ENCODE measurements at regions not wholly inside any gene's neighbourhood (a gene's known extent, or its start where the extent isn't known, plus 50 kb on each side); places are given as distances from the start of the nearest gene placed in this dataset.

GRCh38 chr16:64047207-64047606, 1074.7 kb downstream of the CDH11 start:
- H3K4me3 ChIP-seq (ENCODE audit: low read length): no peak overlapping the region
- H3K27me3 ChIP-seq (ENCODE audit: control insufficient read depth, insufficient read depth, low read length): no peaks in the 10 kb centered on the region
- no peaks in the 10 kb centered on the region for H3K4me1 ChIP-seq (ENCODE audit: control insufficient read depth, insufficient read depth, low read length)
- no peaks in the 10 kb centered on the region for H3K36me3 ChIP-seq (ENCODE audit: control insufficient read depth, insufficient read depth, low read length)
- H3K9me3 ChIP-seq (ENCODE audit: control insufficient read depth, low read length): no peaks in the 10 kb centered on the region
- H3K9ac ChIP-seq (ENCODE audit: low read length): no peak overlapping the region

- H3K4me1 ChIP-seq (ENCODE audit: control insufficient read depth, insufficient read depth, low read length): no peaks in the 10 kb centered on the region
- no peaks in the 10 kb centered on the region for H3K36me3 ChIP-seq (ENCODE audit: control insufficient read depth, insufficient read depth, low read length)
- no peak overlapping the region for H3K4me3 ChIP-seq (ENCODE audit: low read length)
- H3K9ac ChIP-seq (ENCODE audit: low read length): no peak overlapping the region
- no peaks in the 10 kb centered on the region for H3K27me3 ChIP-seq (ENCODE audit: control insufficient read depth, insufficient read depth, low read length)
- H3K9me3 ChIP-seq (ENCODE audit: control insufficient read depth, low read length): no peaks in the 10 kb centered on the region
Observed at GRCh38 chr16:64035337-64035736, 1086.5 kb downstream of the CDH11 start.

GRCh38 chr16:64019339-64019738, 1102.5 kb downstream of the CDH11 start:
- H3K4me3 ChIP-seq (ENCODE audit: low read length): no peak overlapping the region
- no peaks in the 10 kb centered on the region for H3K9me3 ChIP-seq (ENCODE audit: control insufficient read depth, low read length)
- no peak overlapping the region for H3K9ac ChIP-seq (ENCODE audit: low read length)
- H3K4me1 ChIP-seq (ENCODE audit: control insufficient read depth, insufficient read depth, low read length): no peaks in the 10 kb centered on the region
- no peaks in the 10 kb centered on the region for H3K36me3 ChIP-seq (ENCODE audit: control insufficient read depth, insufficient read depth, low read length)
- H3K27me3 ChIP-seq (ENCODE audit: control insufficient read depth, insufficient read depth, low read length): no peaks in the 10 kb centered on the region

- no peaks in the 10 kb centered on the region for H3K27me3 ChIP-seq (ENCODE audit: control insufficient read depth, insufficient read depth, low read length)
- H3K4me3 ChIP-seq (ENCODE audit: low read length): no peak overlapping the region
- H3K36me3 ChIP-seq (ENCODE audit: control insufficient read depth, insufficient read depth, low read length): no peaks in the 10 kb centered on the region
- no peaks in the 10 kb centered on the region for H3K4me1 ChIP-seq (ENCODE audit: control insufficient read depth, insufficient read depth, low read length)
- H3K9me3 ChIP-seq (ENCODE audit: control insufficient read depth, low read length): no peaks in the 10 kb centered on the region
- no peak overlapping the region for H3K9ac ChIP-seq (ENCODE audit: low read length)
Observed at GRCh38 chr16:64017796-64018195, 1104.1 kb downstream of the CDH11 start.

GRCh38 chr16:64013856-64014255, 1108.0 kb downstream of the CDH11 start:
- no peaks in the 10 kb centered on the region for H3K4me1 ChIP-seq (ENCODE audit: control insufficient read depth, insufficient read depth, low read length)
- no peaks in the 10 kb centered on the region for H3K9me3 ChIP-seq (ENCODE audit: control insufficient read depth, low read length)
- H3K36me3 ChIP-seq (ENCODE audit: control insufficient read depth, insufficient read depth, low read length): no peaks in the 10 kb centered on the region
- H3K4me3 ChIP-seq (ENCODE audit: low read length): no peak overlapping the region
- H3K27me3 ChIP-seq (ENCODE audit: control insufficient read depth, insufficient read depth, low read length): no peaks in the 10 kb centered on the region
- H3K9ac ChIP-seq (ENCODE audit: low read length): no peak overlapping the region

GRCh38 chr16:64012166-64012565, 1109.7 kb downstream of the CDH11 start:
- no peaks in the 10 kb centered on the region for H3K36me3 ChIP-seq (ENCODE audit: control insufficient read depth, insufficient read depth, low read length)
- no peaks in the 10 kb centered on the region for H3K4me1 ChIP-seq (ENCODE audit: control insufficient read depth, insufficient read depth, low read length)
- H3K9me3 ChIP-seq (ENCODE audit: control insufficient read depth, low read length): no peaks in the 10 kb centered on the region

GRCh38 chr16:64011650-64012049, 1110.2 kb downstream of the CDH11 start:
- Histone ChIP-seq H3K4me1 (ENCODE audit: control insufficient read depth, insufficient read depth, low read length) (no peaks in the 10 kb centered on the region), H3K36me3 (ENCODE audit: control insufficient read depth, insufficient read depth, low read length) (no peaks in the 10 kb centered on the region), H3K9ac (ENCODE audit: low read length) (no peak overlapping the region), H3K4me3 (ENCODE audit: low read length) (no peak overlapping the region), H3K27me3 (ENCODE audit: control insufficient read depth, insufficient read depth, low read length) (no peaks in the 10 kb centered on the region), H3K9me3 (ENCODE audit: control insufficient read depth, low read length) (no peaks in the 10 kb centered on the region)

More at GRCh38 chr16:64012166-64012565, 1109.7 kb downstream of the CDH11 start:
- H3K9ac ChIP-seq (ENCODE audit: low read length): no peak overlapping the region
- no peak overlapping the region for H3K4me3 ChIP-seq (ENCODE audit: low read length)
- H3K27me3 ChIP-seq (ENCODE audit: control insufficient read depth, insufficient read depth, low read length): no peaks in the 10 kb centered on the region

GRCh38 chr16:64008131-64008530, 1113.7 kb downstream of the CDH11 start:
- H3K27me3 ChIP-seq (ENCODE audit: control insufficient read depth, insufficient read depth, low read length): no peaks in the 10 kb centered on the region
- H3K4me3 ChIP-seq (ENCODE audit: low read length): no peak overlapping the region
- no peaks in the 10 kb centered on the region for H3K4me1 ChIP-seq (ENCODE audit: control insufficient read depth, insufficient read depth, low read length)
- no peaks in the 10 kb centered on the region for H3K36me3 ChIP-seq (ENCODE audit: control insufficient read depth, insufficient read depth, low read length)
- H3K9me3 ChIP-seq (ENCODE audit: control insufficient read depth, low read length): no peaks in the 10 kb centered on the region
- no peak overlapping the region for H3K9ac ChIP-seq (ENCODE audit: low read length)

GRCh38 chr16:64004116-64004515, 1117.7 kb downstream of the CDH11 start:
- Histone ChIP-seq H3K4me3 (ENCODE audit: low read length) (no peak overlapping the region), H3K4me1 (ENCODE audit: control insufficient read depth, insufficient read depth, low read length) (no peaks in the 10 kb centered on the region), H3K9me3 (ENCODE audit: control insufficient read depth, low read length) (no peaks in the 10 kb centered on the region), H3K27me3 (ENCODE audit: control insufficient read depth, insufficient read depth, low read length) (no peaks in the 10 kb centered on the region), H3K9ac (ENCODE audit: low read length) (no peak overlapping the region), H3K36me3 (ENCODE audit: control insufficient read depth, insufficient read depth, low read length) (no peaks in the 10 kb centered on the region)

- no peaks in the 10 kb centered on the region for H3K27me3 ChIP-seq (ENCODE audit: control insufficient read depth, insufficient read depth, low read length)
- H3K36me3 ChIP-seq (ENCODE audit: control insufficient read depth, insufficient read depth, low read length): no peaks in the 10 kb centered on the region
- no peak overlapping the region for H3K4me3 ChIP-seq (ENCODE audit: low read length)
- no peaks in the 10 kb centered on the region for H3K9me3 ChIP-seq (ENCODE audit: control insufficient read depth, low read length)
- H3K9ac ChIP-seq (ENCODE audit: low read length): no peak overlapping the region
- no peaks in the 10 kb centered on the region for H3K4me1 ChIP-seq (ENCODE audit: control insufficient read depth, insufficient read depth, low read length)
Observed at GRCh38 chr16:63995025-63995424, 1126.8 kb downstream of the CDH11 start.

- H3K4me1 ChIP-seq (ENCODE audit: control insufficient read depth, insufficient read depth, low read length): no peaks in the 10 kb centered on the region
- no peaks in the 10 kb centered on the region for H3K9me3 ChIP-seq (ENCODE audit: control insufficient read depth, low read length)
- H3K36me3 ChIP-seq (ENCODE audit: control insufficient read depth, insufficient read depth, low read length): no peaks in the 10 kb centered on the region
- no peak overlapping the region for H3K4me3 ChIP-seq (ENCODE audit: low read length)
- H3K27me3 ChIP-seq (ENCODE audit: control insufficient read depth, insufficient read depth, low read length): no peaks in the 10 kb centered on the region
- no peak overlapping the region for H3K9ac ChIP-seq (ENCODE audit: low read length)
Observed at GRCh38 chr16:63983401-63983800, 1138.5 kb downstream of the CDH11 start.

- H3K27me3 ChIP-seq (ENCODE audit: control insufficient read depth, insufficient read depth, low read length): no peaks in the 10 kb centered on the region
- H3K36me3 ChIP-seq (ENCODE audit: control insufficient read depth, insufficient read depth, low read length): no peaks in the 10 kb centered on the region
- no peaks in the 10 kb centered on the region for H3K9me3 ChIP-seq (ENCODE audit: control insufficient read depth, low read length)
- H3K4me3 ChIP-seq (ENCODE audit: low read length): no peak overlapping the region
- H3K9ac ChIP-seq (ENCODE audit: low read length): no peak overlapping the region
- no peaks in the 10 kb centered on the region for H3K4me1 ChIP-seq (ENCODE audit: control insufficient read depth, insufficient read depth, low read length)
Observed at GRCh38 chr16:63982741-63983140, 1139.1 kb downstream of the CDH11 start.

GRCh38 chr16:63982110-63982509, 1139.8 kb downstream of the CDH11 start:
- Histone ChIP-seq H3K9me3 (ENCODE audit: control insufficient read depth, low read length) (no peaks in the 10 kb centered on the region), H3K9ac (ENCODE audit: low read length) (no peak overlapping the region), H3K4me1 (ENCODE audit: control insufficient read depth, insufficient read depth, low read length) (no peaks in the 10 kb centered on the region), H3K4me3 (ENCODE audit: low read length) (no peak overlapping the region), H3K27me3 (ENCODE audit: control insufficient read depth, insufficient read depth, low read length) (no peaks in the 10 kb centered on the region), H3K36me3 (ENCODE audit: control insufficient read depth, insufficient read depth, low read length) (no peaks in the 10 kb centered on the region)

All from mucosa of stomach (tissue), 1 donor.